GM12892 (cell line): ENCODE measurements at regions not wholly inside any gene's neighbourhood (a gene's known extent, or its start where the extent isn't known, plus 50 kb on each side); places are given as distances from the start of the nearest gene placed in this dataset.
"Not testable (repeated sequence)": the region's sequence is repeated elsewhere in the genome, so short reads cannot be mapped to it uniquely, and the experiment has no call there.

Experiments used
- DNase-seq: peaks from one replicate; pipeline ENCODE4 v3.0.0; 2011; ENCODE audit not compliant: insufficient read length
- FAIRE-seq: peaks from 2 replicates; lab custom pipeline; 2011; peaks lifted over from hg19 to GRCh38; lab: Jason Lieb, UNC
- POLR2A ChIP-seq: IDR thresholded peaks from 2 replicates; pipeline ENCODE4 v1.6.1; 2011; ENCODE audit warnings: low read depth, low read length, control low read depth
- POLR2AphosphoS5 ChIP-seq: IDR thresholded peaks from 2 replicates; pipeline ENCODE4 v1.6.1; 2011; ENCODE audit warnings: low read depth, low read length, control low read depth
- TAF1 ChIP-seq: IDR thresholded peaks from 2 replicates; pipeline ENCODE4 v1.6.1; 2011; ENCODE audit warnings: low read depth, mild to moderate bottlenecking, control low read depth, low read length, borderline replicate concordance

DNA sequence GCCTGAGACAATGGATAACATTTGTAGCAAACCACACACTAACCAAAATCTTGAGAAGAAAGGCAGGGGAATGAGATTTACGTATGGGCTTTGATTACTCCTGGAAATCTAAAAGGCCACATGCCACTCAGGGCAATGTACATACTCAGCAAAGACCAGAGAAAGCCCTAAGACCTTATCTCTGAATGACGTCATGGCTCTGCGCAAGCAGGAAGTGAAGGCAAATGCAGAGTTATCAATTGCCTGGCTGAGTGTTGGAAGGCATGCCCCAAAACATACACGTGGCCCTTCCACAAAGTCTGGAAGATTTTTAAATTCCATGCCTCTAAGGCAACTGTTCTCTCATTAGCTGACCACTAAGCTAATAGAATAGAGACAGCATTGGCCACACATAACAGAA lies 90.9 kb upstream of the NRBF2 start:
- TF ChIP-seq POLR2A (no peak), POLR2AphosphoS5 (no peak), TAF1 (no peak)
- FAIRE-seq, result peak; percentile 46
- no peak for DNase-seq

DNA sequence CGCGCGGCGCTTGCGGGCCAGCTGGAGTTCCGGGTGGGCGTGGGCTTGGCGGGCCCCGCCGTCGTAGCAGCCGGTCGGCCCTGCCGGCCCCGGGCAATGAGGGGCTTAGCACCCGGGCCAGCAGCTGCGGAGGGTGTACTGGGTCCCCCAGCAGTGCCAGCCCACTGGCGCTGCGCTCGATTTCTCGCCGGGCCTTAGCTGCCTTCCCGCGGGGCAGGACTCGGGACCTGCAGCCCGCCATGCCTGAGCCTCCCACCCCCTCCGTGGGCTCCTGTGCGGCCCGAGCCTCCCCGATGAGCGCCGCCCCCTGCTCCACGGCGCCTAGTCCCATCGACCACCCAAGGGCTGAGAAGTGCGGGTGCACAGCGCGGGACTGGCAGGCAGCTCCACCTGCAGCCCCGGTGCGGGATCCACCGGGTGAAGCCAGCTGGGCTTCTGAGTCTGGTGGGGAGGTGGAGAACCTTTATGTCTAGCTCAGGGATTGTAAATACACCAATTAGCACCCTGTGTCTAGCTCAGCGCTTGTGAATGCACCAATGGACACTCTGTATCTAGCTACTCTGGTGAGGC lies 99.4 kb upstream of the NRBF2 start:
- not testable (repeated sequence) for DNase-seq, FAIRE-seq

GRCh38 chr10:63030536-63030935 lies 102.6 kb upstream of the NRBF2 start:
- DNase-seq (no peak), FAIRE-seq (no peak)
- TF ChIP-seq POLR2A (no peak), POLR2AphosphoS5 (no peak), TAF1 (no peak)

- no peak for TF ChIP-seq POLR2A
- no peak for TF ChIP-seq POLR2AphosphoS5
- no peak for TF ChIP-seq TAF1
- FAIRE-seq, result peak; percentile 21
Observed at GRCh38 chr10:63027531-63027930, 105.6 kb upstream of the NRBF2 start.

DNA sequence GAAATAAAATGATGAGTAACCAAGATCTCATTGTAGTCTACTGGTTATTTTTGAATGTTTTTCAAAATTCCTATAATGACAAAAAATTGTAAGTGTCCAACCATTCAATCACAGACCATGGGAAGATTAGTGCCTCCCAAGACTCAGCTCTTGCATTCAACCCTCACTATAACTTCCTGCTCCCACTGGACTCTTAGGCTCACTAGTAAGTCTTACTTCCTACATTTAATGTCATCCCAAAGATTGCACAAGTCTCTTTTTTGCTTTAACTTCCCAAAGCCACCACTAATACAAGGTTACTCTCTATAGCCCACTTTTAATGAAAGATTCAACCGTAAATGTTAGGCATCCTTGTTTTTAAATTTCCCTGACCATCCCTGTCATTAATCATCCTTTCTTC lies 111.9 kb upstream of the NRBF2 start:
- DNase-seq (no peak), FAIRE-seq (no peak)
- no peak for TF ChIP-seq POLR2AphosphoS5
- no peak for TF ChIP-seq POLR2A
- TF ChIP-seq TAF1, result no peak

More at GRCh38 chr10:63027531-63027930, 105.6 kb upstream of the NRBF2 start:
- no peak for DNase-seq

GRCh38 chr10:63013755-63014154 lies 119.4 kb upstream of the NRBF2 start:
- DNase-seq (no peak), FAIRE-seq (peak; percentile 5)
- no peak for TF ChIP-seq POLR2AphosphoS5
- TF ChIP-seq TAF1, result no peak
- TF ChIP-seq POLR2A, result no peak

- DNase-seq, result no peak
- no peak for FAIRE-seq
- TF ChIP-seq TAF1, result no peak
- no peak for TF ChIP-seq POLR2A
- no peak for TF ChIP-seq POLR2AphosphoS5
Observed at GRCh38 chr10:63012623-63013022, 120.5 kb upstream of the NRBF2 start.

DNA sequence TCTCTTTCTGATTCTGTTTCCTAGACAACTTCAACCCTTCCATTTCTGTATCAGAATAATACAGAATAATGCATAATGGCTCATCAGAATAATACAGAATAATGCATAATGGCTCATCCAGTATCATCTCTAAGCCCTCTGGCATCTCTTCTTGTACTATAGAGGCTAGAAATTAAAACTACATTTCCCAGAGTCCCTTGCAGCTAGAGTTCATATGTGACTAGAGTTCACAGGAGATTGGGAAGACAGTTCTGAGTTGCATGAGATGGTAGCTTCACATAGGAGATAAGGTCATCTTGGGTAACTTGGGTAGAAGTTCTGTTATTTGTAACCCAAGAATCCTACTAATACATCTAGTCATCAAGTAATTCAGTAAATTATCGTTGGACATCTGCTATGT lies 122.9 kb upstream of the NRBF2 start:
- no peak for FAIRE-seq
- DNase-seq, result no peak
- TF ChIP-seq POLR2AphosphoS5, result no peak
- no peak for TF ChIP-seq POLR2A
- no peak for TF ChIP-seq TAF1

GRCh38 chr10:63008491-63008890 lies 124.6 kb upstream of the NRBF2 start:
- FAIRE-seq (no peak), DNase-seq (no peak)
- TF ChIP-seq POLR2A, result no peak
- no peak for TF ChIP-seq POLR2AphosphoS5
- no peak for TF ChIP-seq TAF1

DNA sequence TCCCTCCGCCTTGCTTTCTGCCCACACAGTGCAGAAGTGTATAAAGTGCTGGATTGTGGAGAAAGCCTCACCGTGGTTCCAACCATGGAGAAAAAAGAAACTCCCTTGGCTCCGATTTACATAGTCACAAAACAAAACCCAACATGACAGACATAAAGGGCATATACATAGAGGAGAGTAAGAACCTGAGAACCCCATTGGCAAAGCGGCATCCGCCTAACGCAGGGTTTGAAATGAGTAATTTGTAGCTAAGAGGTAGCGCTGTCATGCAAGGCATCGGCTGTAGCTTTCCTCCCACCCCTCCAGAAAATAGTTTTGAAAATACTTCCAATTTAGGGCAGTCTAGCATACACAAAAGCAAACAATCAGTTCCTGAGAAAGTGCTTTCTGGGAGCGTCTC lies 126.0 kb upstream of the NRBF2 start:
- TF ChIP-seq POLR2A (no peak), TAF1 (no peak), POLR2AphosphoS5 (no peak)
- DNase-seq (no peak), FAIRE-seq (no peak)

DNA sequence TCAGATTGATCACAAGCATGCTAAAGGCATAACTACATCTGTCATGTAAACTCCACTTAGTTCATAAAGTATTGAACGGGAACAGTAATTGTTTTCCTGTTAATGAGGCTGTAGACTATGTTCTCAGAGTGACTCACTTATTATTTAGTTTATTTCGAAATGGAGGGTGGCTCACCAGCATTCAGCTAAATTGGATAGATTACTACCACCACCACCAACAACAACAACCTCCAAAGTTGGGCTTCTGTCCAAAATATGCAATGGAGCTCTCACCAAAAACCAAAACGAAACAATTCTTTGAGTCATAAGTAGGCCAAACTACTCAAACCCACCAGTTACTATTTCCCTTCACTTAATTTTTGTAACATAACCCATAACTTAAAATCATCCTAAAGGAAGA lies 127.9 kb upstream of the NRBF2 start:
- DNase-seq (no peak), FAIRE-seq (no peak)
- no peak for TF ChIP-seq TAF1
- no peak for TF ChIP-seq POLR2AphosphoS5
- TF ChIP-seq POLR2A, result no peak

DNA sequence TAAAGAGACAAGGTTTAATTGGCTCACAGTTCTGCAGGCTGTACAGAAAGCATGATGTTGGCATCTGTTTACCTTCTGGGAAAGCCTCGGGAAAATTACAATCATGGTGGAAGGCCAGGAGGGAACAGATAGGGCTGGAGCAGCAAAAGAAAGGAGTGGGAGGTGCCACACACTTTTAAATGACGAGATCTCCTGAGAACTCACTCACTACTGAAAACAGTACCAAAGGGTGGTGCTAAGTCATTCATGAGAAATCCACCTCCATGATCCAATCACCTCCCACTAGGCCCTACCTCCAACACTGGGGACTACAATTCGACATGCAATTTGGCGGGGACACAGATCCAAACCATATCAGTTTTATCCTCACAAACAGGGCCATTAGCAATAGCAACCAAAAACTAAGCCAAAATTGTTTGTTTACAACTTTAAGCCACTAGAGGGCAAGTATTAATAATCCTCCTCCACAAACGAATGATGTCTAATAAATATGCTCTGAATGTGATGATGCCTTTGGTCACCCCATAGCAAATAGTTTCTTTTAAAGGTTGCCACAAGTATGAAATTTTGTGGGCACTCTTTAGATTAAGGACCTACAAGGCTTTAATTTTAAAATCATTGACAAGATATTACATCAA lies 129.2 kb upstream of the NRBF2 start:
- TF ChIP-seq POLR2A (no peak), TAF1 (no peak), POLR2AphosphoS5 (no peak)
- no peak for FAIRE-seq
- no peak for DNase-seq

- FAIRE-seq (no peak), DNase-seq (no peak)
Observed at GRCh38 chr10:62996925-62997324, 136.2 kb upstream of the NRBF2 start.

More at GRCh38 chr10:62996925-62997324, 136.2 kb upstream of the NRBF2 start:
- TF ChIP-seq POLR2AphosphoS5 (no peak), POLR2A (no peak), TAF1 (no peak)
